Stomach (tissue), 8 donors: ENCODE measurements at regions not wholly inside any gene's neighbourhood (a gene's known extent, or its start where the extent isn't known, plus 50 kb on each side); places are given as distances from the start of the nearest gene placed in this dataset.

Experiments used
- DNase-seq, 2 donors: peaks; one replicate each; pipeline versions ENCODE4 v3.0.0 to v3.0.0-alpha.2; 2013 to 2019
- H3K27ac ChIP-seq, 5 donors: fragments of 200-600 bp in 4 of 5; sonication (generic) in 4 of 5; one replicate each; pipeline ENCODE4 v1.5.1; 2013 to 2019; ENCODE audit warnings: mild to moderate bottlenecking in 1 of 5, moderate library complexity in 1 of 5
- H3K27me3 ChIP-seq, 3 donors: fragments of 200-600 bp; sonication (generic); one replicate each; pipeline ENCODE4 v1.5.1; 2017 to 2019; ENCODE audit warnings: mixed run types in 1 of 3
- H3K36me3 ChIP-seq, 4 donors: fragments of 200-600 bp; sonication (generic); 1 replicate in 3 of 4; 2 replicates in 1 of 4; pipeline ENCODE4 v1.5.1; 2016 to 2019
- H3K4me1 ChIP-seq, 4 donors: fragments of 200-600 bp; sonication (generic); one replicate each; pipeline ENCODE4 v1.5.1; 2016 to 2019
- H3K4me3 ChIP-seq, 4 donors: fragments of 200-600 bp; sonication (generic) in 3 of 4; one replicate each; pipeline ENCODE4 v1.5.1; 2016 to 2019; ENCODE audit warnings: mild to moderate bottlenecking in 1 of 4
- H3K9me3 ChIP-seq, 4 donors: fragments of 200-600 bp; sonication (generic); one replicate each; pipeline ENCODE4 v1.5.1; 2016 to 2019
- EP300 ChIP-seq: sonication (generic); formaldehyde crosslinking; IDR thresholded peaks from one replicate; pipeline ENCODE4 v1.6.1; 2017; ENCODE audit warnings: antibody characterized with exemption
- POLR2A ChIP-seq, 4 donors: fragments of 450-650 bp; IDR thresholded peaks; one replicate each; pipeline ENCODE4 v1.6.1; 2016; ENCODE audit warnings: antibody characterized with exemption in 4 of 4, control low read depth in 2 of 4, mild to moderate bottlenecking in 1 of 4, moderate library complexity in 1 of 4
- POLR2AphosphoS5 ChIP-seq, 3 donors: sonication (generic); formaldehyde crosslinking; IDR thresholded peaks; one replicate each; pipeline ENCODE4 v1.6.1; 2016; ENCODE audit warnings: antibody characterized with exemption in 3 of 3
- WGBS, 5 donors: extraction: QIAGEN DNeasy Blood & Tissue Kit in 3 of 5; methylation state at CpG; one replicate each; pipeline versions ENCODE4 v1.1.5 to v1.1.7; 2013 to 2018; 5-methylcytosine and 5-hydroxymethylcytosine counted together
- intact Hi-C: fragments of 100-400 bp; cut with DNase I; formaldehyde crosslinking; loops from one replicate; pipeline ENCODE4 v1.15.1; 2023; ENCODE audit warnings: low total_unique reads
- TF ChIP-seq, protein P1 (sequence below), 7 experiments: fragments of 450-650 bp in 4 of 7; fragments of 200-600 bp in 3 of 7; sonication (generic) in 3 of 7; IDR thresholded peaks; one replicate each; pipeline ENCODE4 v1.5.1; 2016 to 2019; ENCODE audit warnings: antibody characterized with exemption in 7 of 7, control low read depth in 2 of 7, mild to moderate bottlenecking in 1 of 7
- donor health status: healthy with polysubstance abuse.
- donor health status: Bipolar disorder and iron deficiency.
- donor health status: healthy.

- TF ChIP-seq POLR2AphosphoS5 (IDR thresholded peaks at IDR 0.05): no peak
- TF ChIP-seq POLR2A (IDR thresholded peaks at IDR 0.05): no peak
- no peak for TF ChIP-seq EP300
- TF ChIP-seq, protein P1, sequence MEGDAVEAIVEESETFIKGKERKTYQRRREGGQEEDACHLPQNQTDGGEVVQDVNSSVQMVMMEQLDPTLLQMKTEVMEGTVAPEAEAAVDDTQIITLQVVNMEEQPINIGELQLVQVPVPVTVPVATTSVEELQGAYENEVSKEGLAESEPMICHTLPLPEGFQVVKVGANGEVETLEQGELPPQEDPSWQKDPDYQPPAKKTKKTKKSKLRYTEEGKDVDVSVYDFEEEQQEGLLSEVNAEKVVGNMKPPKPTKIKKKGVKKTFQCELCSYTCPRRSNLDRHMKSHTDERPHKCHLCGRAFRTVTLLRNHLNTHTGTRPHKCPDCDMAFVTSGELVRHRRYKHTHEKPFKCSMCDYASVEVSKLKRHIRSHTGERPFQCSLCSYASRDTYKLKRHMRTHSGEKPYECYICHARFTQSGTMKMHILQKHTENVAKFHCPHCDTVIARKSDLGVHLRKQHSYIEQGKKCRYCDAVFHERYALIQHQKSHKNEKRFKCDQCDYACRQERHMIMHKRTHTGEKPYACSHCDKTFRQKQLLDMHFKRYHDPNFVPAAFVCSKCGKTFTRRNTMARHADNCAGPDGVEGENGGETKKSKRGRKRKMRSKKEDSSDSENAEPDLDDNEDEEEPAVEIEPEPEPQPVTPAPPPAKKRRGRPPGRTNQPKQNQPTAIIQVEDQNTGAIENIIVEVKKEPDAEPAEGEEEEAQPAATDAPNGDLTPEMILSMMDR (IDR thresholded peaks at IDR 0.05): no peak
- no peaks in the 10 kb centered on the region for H3K9me3 ChIP-seq
- intact Hi-C loops: loop anchor here (10.0 kb wide), 1 partner anchor 201 kb away; no protein-coding TSS in a partner anchor
- peaks cover 0 to 14% (median 0%) of the 10 kb centered on the region in 3 donors for H3K27me3 ChIP-seq
- 73 to 85% (median 76%) methylated on average over 15 of the region's 15 CpGs for WGBS, 5 donors
- no peak overlapping the region for H3K27ac ChIP-seq
- H3K4me1 ChIP-seq: no peaks in the 10 kb centered on the region
- no peaks in the 10 kb centered on the region for H3K36me3 ChIP-seq
- H3K4me3 ChIP-seq: no peak overlapping the region
- no peak for DNase-seq
Measured at GRCh38 chr20:40744072-40744817, 55.2 kb upstream of the MAFB start.

GRCh38 chr20:40744818-40745175, 55.8 kb upstream of the MAFB start:
- no peaks in the 10 kb centered on the region for H3K9me3 ChIP-seq
- peaks cover 0 to 14% (median 0%) of the 10 kb centered on the region in 3 donors for H3K27me3 ChIP-seq
- intact Hi-C loops: loop anchor here (10.0 kb wide), 1 partner anchor 200 kb away; no protein-coding TSS in a partner anchor
- whole genome bisulfite sequencing, 5 donors: 79 to 91% (median 82%) methylated on average over 3 of the region's 3 CpGs
- no peaks in the 10 kb centered on the region for H3K4me1 ChIP-seq
- H3K4me3 ChIP-seq: no peak overlapping the region
- no peak overlapping the region for H3K27ac ChIP-seq
- DNase-seq: no peak
- TF ChIP-seq POLR2AphosphoS5 (IDR thresholded peaks at IDR 0.05) (no peak), EP300 (no peak), POLR2A (IDR thresholded peaks at IDR 0.05) (no peak)
- TF ChIP-seq, protein P1 (IDR thresholded peaks at IDR 0.05): no peak
- H3K36me3 ChIP-seq: no peaks in the 10 kb centered on the region

GRCh38 chr20:40746251-40746650, 57.2 kb upstream of the MAFB start:
- 85 to 94% (median 91%) methylated on average over 5 of the region's 5 CpGs for WGBS, 5 donors
- intact Hi-C loops: loop anchor here (10.0 kb wide), 1 partner anchor 199 kb away; no protein-coding TSS in a partner anchor
- TF ChIP-seq EP300 (no peak), POLR2A (IDR thresholded peaks at IDR 0.05) (no peak)

GRCh38 chr20:40748182-40748581, 59.1 kb upstream of the MAFB start:
- DNase-seq: no peak
- Histone ChIP-seq H3K9me3 (no peaks in the 10 kb centered on the region), H3K4me3 (no peak overlapping the region), H3K4me1 (no peaks in the 10 kb centered on the region), H3K27me3 (peaks cover 0 to 2% (median 0%) of the 10 kb centered on the region in 3 donors), H3K27ac (no peak overlapping the region), H3K36me3 (no peaks in the 10 kb centered on the region)
- TF ChIP-seq POLR2AphosphoS5 (IDR thresholded peaks at IDR 0.05): no peak
- TF ChIP-seq, protein P1 (IDR thresholded peaks at IDR 0.05): no peak
- TF ChIP-seq POLR2A (IDR thresholded peaks at IDR 0.05): no peak
- TF ChIP-seq EP300: no peak
- intact Hi-C loops: loop anchor here (10.0 kb wide), 1 partner anchor 197 kb away; no protein-coding TSS in a partner anchor
- WGBS, 5 donors: 85 to 95% (median 90%) methylated on average over 3 of the region's 3 CpGs

More at GRCh38 chr20:40746251-40746650, 57.2 kb upstream of the MAFB start:
- no peaks in the 10 kb centered on the region for H3K9me3 ChIP-seq
- no peak for DNase-seq
- H3K27me3 ChIP-seq: peaks cover 0 to 14% (median 0%) of the 10 kb centered on the region in 3 donors
- no peaks in the 10 kb centered on the region for H3K36me3 ChIP-seq
- H3K4me3 ChIP-seq: no peak overlapping the region
- H3K4me1 ChIP-seq: no peaks in the 10 kb centered on the region
- H3K27ac ChIP-seq: no peak overlapping the region
